ENCODE measurements at regions not wholly inside any gene's neighbourhood (a gene's known extent, or its start where the extent isn't known, plus 50 kb on each side); places are given as distances from the start of the nearest gene placed in this dataset.

DNA sequence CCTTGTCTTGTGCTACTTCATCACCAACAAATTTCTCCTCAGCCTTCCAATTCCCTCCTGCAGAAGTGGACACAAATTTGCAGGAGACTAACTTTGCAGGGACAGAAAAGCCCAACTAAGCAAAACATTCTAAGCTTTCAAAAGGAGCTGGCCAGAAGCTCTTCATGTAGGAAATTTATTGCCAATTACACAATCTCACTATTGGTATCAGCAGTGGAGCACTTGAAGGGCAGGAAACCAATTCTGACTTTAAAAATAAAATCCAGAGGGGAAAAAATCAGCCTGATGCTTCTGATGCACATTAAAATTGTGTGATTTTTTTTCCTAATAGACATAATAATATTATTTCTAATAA, 193.3 kb downstream of the LY86 start:
- no peak for DNase-seq

- no peak for DNase-seq
Measured at GRCh38 chr6:6783721-6784120, 195.2 kb downstream of the LY86 start.

GRCh38 chr6:6784514-6785162, 196.1 kb downstream of the LY86 start:
- no peak for DNase-seq

DNA sequence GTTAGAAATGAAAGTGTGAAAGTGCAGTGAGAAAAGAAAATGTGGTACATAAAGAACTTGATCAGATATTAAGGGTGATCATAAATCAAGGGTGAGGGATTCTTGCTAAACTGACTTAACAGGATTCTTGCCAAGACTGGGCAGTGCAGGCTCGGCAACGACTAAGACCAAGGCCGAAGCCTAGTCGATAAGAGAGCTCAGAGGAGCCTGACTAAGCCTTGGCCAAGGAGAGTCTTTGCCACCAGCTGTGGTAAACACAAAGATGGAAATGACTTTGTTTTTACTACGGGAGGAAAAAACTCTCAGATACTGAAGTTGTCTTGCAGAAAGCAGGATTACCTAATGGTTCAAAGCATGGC, 196.6 kb downstream of the LY86 start:
- no peak for DNase-seq

GRCh38 chr6:6788394-6789032, 200.0 kb downstream of the LY86 start:
- no peak for DNase-seq

DNA sequence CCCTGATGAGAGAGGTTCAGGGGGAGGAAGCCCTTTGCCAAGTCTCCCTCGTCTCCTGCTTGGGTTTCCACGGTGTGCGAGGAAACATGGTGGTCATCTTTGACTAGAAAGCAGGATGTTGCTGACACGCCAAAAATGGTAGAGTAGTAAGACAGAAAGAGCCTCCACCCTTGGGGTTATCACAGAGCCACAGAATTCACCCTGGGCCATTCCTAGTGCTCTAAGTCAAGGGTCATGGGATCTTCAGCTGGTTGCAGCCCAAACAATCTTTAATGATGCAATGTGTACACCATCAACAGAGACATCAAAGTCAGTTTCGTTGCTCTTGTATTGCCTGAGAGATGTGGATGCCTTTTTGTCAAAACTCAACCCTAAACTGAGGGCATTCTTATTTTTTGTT, 201.9 kb downstream of the LY86 start:
- DNase-seq: no peak

GRCh38 chr6:6790891-6791290, 202.4 kb downstream of the LY86 start:
- no peak for DNase-seq

GRCh38 chr6:6793388-6794250, 205.1 kb downstream of the LY86 start:
- no peak for DNase-seq

DNA sequence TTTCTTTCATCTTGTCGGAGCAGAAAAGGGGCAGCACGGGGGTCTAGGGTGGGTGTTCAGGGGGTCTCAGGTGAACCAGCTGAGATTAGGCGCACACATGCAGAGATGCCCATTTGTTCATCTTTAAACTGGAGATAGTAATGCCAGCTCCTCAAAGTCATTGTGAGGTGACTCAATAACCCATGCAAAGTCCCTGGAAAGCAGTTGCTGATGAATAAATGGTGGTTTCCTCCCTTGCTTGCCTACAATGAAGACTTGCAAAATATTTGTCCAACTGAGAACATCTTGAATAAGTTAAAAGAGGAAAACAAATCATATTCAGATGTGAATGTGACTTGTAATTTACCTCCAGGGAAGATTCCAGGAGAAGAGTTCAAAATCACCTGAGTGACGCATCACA, 206.9 kb downstream of the LY86 start:
- DNase-seq: no peak

DNA sequence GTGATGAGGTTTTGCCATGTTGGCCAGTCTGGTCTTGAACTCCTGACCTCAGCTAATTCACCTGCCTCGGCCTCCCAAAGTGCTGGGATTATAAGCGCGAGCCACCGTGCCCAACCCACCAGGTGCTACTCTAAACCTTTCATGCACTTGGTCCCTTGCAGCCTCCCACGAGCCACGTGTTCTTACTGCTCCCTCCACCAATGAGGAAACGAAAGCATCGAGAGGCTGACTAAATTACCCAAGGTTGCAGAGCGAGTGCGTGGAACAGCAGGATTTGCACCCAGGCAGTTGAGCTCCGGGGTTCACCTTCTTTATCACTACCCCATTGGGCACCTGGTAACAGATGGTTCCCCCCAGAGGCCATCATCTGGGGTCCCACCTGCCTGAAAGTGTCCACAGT, 208.3 kb downstream of the LY86 start:
- DNase-seq: no peak

DNA sequence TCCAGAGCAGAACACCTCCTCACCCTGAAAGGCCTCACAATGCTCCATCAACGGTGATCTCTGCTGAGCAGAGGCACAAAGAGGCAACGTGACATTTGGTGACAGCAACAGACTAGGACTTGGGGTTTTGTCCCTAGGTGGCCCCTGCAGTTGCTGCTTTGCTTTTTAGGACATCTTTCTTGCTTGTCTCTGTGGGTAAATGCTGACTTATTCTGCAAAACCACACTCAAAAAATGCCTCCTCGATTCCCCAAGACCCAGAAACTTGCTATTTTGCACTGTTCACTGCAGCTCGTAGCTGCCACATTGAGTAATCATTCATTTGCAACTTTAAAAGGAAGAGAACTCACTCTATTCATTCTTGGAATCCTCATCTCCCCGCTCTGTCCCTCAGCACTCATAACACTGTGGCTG, 209.9 kb downstream of the LY86 start:
- DNase-seq: no peak

- DNase-seq: no peak
Measured at GRCh38 chr6:6801005-6801335, 212.4 kb downstream of the LY86 start.

GRCh38 chr6:6801635-6802218, 213.2 kb downstream of the LY86 start:
- DNase-seq: no peak

DNA sequence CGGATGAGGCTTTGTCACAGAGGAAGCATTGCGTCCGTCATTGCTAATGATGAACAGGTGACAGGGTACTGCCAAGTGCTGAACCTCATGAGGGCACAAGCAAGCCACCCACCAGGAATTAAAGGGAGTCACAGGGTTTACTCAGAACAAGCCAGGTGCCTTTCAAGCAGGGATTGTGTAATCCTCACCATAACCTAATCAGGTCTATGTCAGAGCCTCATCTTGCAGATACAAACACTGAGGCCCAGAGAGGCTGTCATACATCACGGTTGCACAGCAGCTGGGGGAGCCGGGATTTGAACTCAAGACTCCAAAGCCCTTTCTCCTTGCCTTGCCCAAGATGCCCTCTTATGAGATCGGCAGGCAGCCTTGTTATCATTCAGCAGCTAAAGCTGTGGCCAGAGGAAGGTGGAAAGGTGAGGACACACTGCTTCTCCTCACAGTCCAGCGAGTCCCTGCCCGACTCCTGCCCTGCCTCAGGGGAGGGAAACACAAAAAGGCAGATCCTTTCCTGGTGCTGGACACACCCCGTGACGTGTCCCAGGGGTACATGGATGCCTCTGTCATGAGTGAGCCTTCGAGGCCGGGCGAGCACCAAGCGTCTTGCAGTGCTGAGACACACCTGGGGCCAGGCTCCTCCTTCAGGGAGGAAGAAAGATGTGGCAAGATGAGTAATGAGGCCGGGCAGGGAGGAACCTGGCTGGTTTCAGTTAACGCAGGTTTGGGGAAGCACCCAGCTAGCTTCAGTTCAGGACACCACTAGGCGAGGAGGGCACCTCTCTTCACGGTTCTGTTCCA, 214.9 kb downstream of the LY86 start:
- no peak for DNase-seq

- no peak for DNase-seq
Measured at GRCh38 chr6:6804843-6805615, 216.5 kb downstream of the LY86 start.

DNA sequence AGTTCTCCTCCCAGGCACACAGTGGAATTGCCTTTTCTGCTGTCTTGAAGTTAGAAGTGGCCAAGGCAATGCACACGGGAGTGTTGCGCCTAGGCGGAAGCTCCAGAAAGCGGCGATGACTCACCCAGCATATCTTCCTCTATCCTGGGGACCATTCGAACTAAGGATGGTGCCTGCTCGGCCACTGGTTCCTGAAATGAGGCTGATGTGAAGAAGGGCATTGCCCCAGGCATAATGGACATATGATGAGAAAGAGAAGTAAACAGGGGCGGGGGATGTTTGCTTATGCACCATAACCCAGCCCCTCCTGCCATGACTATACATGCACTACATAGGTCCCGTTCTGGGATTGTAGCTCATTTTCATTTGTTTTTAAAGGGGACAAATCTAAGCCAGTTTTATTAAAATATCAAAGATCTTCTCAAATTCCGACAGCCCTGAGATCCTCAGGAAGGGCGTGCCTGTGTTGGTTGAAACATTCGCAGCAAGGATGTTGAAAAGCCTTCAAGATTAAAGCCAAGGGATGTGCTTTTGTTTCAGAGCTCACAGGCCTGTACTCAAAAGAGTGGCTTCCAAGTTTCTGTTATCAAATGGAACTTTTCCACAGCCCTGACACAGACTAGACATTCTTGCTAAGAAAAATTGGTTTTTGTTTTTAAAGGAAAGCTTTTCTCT, 218.5 kb downstream of the LY86 start:
- DNase-seq: no peak

GRCh38 chr6:6808343-6808742, 219.8 kb downstream of the LY86 start:
- DNase-seq: no peak

- no peak for DNase-seq
Measured at GRCh38 chr6:6808915-6809314, 220.4 kb downstream of the LY86 start.

- no peak for DNase-seq
Measured at GRCh38 chr6:6810727-6811126, 222.2 kb downstream of the LY86 start.

DNA sequence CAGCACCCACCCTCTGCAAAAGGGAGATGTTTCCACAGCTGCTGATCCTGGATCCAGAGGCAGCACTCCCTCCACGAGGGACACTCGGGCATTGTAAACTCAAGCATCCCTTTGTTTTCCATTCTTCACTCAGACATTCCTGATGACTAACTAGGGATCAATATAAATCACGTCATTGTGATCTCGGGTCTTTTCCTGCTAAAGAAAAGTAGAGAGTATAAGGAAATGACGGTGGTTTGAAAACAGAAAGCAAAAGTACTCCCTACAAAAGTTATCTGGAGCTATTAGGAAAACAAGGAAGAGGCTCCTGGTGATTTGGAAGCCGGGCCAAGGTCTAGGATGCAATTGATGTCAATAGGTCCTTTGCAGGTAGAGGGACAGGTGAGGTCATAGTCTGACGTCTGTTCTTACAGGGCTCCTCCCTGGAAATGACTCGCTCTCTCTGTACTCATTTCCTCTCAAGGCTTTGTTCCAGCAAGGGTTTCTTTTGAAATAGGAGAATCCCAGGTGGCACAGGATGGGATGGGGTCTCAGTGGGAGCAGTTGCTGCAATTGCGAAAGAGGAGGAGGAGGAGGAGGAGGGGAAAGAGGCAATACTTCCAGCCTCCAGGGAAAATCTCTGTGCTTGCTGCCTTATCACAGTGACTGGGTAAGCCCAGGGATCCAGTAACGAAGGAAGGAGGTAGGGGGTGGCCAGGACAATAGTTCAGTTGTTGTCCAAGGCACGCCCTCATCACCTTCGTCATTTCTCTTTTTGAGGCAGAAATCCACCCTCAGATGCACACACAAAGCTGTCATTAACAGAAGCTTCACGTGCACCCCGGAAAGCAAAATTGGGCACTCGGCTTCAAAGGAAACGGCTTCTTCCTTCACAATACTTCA, 222.8 kb downstream of the LY86 start:
- DNase-seq: no peak

Measured in muscle of arm (tissue), 1 donor.